MCF 10A (cell line): ENCODE measurements at regions not wholly inside any gene's neighbourhood (a gene's known extent, or its start where the extent isn't known, plus 50 kb on each side); places are given as distances from the start of the nearest gene placed in this dataset.
A peak's percentile ranks its signal among the peaks of the same experiment; 100 is the strongest.

ENCODE experiments used
- BruUV-seq: library from RNA; stranded (reverse); fragments of 400-500 nt; replicated peaks from 2 replicates; lab custom pipeline; 2021; lab: Mats Ljungman, UMichigan
- CTCF ChIA-PET: fragments of 300-600 bp; sonication (Branson Sonifier 250); formaldehyde crosslinking; extraction: SDS; loops from one replicate; lab custom pipeline; 2021; ENCODE audit warnings: antibody characterized with exemption, inconsistent platforms; lab: Yijun Ruan, JAX
- POLR2A ChIA-PET: fragments of 300-600, 350-650 bp; sonication (Branson Sonifier 250); formaldehyde crosslinking; extraction: SDS; loops from one replicate; lab custom pipeline; 2020; ENCODE audit warnings: antibody characterized with exemption, inconsistent platforms; lab: Yijun Ruan, JAX
- DNase-seq: peaks from one replicate; pipeline ENCODE4 v3.0.0-alpha.2; 2018; ENCODE audit not compliant: unreplicated experiment
- H3K27ac Mint-ChIP-seq: one replicate; pipeline ENCODE4 v1.8.0; 2022; ENCODE audit warnings: mild to moderate bottlenecking, low read depth, mixed read lengths; ENCODE audit not compliant: unreplicated experiment
- H3K27me3 Mint-ChIP-seq: one replicate; pipeline ENCODE4 v1.8.0; 2022; ENCODE audit warnings: mixed read lengths; ENCODE audit not compliant: insufficient read depth, unreplicated experiment
- H3K36me3 Mint-ChIP-seq: one replicate; pipeline ENCODE4 v1.8.0; 2022; ENCODE audit warnings: mild to moderate bottlenecking, moderate library complexity, mixed read lengths; ENCODE audit not compliant: insufficient read depth, unreplicated experiment
- H3K4me1 Mint-ChIP-seq: one replicate; pipeline ENCODE4 v1.8.0; 2022; ENCODE audit warnings: mixed read lengths; ENCODE audit not compliant: insufficient read depth, unreplicated experiment
- H3K4me3 Mint-ChIP-seq: one replicate; pipeline ENCODE4 v1.8.0; 2022; ENCODE audit warnings: mild to moderate bottlenecking, moderate library complexity, mixed read lengths; ENCODE audit not compliant: unreplicated experiment
- H3K9me3 Mint-ChIP-seq: one replicate; pipeline ENCODE4 v1.8.0; 2022; ENCODE audit warnings: mixed read lengths; ENCODE audit not compliant: unreplicated experiment
- CTCF ChIP-seq: fragments of 200-600 bp; IDR thresholded peaks from one replicate; pipeline ENCODE4 v1.8.0; 2022; ENCODE audit warnings: antibody characterized with exemption, mild to moderate bottlenecking; ENCODE audit not compliant: unreplicated experiment
- intact Hi-C: fragments of 100-400 bp; cut with micrococcal nuclease; formaldehyde crosslinking; loops from 2 replicates; pipeline ENCODE4 v1.14.1; 2022

- H3K4me3 Mint-ChIP-seq = no peak overlapping the region
- BruUV-seq = no TSS peak
- CTCF ChIA-PET = no interaction called here
Observed at GRCh38 chr6:167731216-167731615, 95.5 kb upstream of the AFDN start.

GRCh38 chr6:167731731-167732422 is 94.8 kb upstream of the AFDN start:
- peaks cover 6% of the 10 kb centered on the region for H3K9me3 Mint-ChIP-seq
- CTCF ChIA-PET = no interaction called here
- intact Hi-C loops = no loop called here
- peaks cover 72% of the 10 kb centered on the region for H3K27me3 Mint-ChIP-seq
- H3K4me3 Mint-ChIP-seq = no peak overlapping the region
- POLR2A ChIA-PET = no interaction called here
- DNase-seq = peak; percentile 18
- no peak for TF ChIP-seq CTCF
- BruUV-seq = no TSS peak
- peaks cover 8% of the 10 kb centered on the region for H3K4me1 Mint-ChIP-seq
- no peak overlapping the region for H3K27ac Mint-ChIP-seq
- peaks cover 4% of the 10 kb centered on the region for H3K36me3 Mint-ChIP-seq

More at GRCh38 chr6:167731216-167731615, 95.5 kb upstream of the AFDN start:
- H3K36me3 Mint-ChIP-seq = peaks cover 4% of the 10 kb centered on the region
- peaks cover 78% of the 10 kb centered on the region for H3K27me3 Mint-ChIP-seq
- H3K4me1 Mint-ChIP-seq = peaks cover 8% of the 10 kb centered on the region
- POLR2A ChIA-PET = no interaction called here
- peaks cover 6% of the 10 kb centered on the region for H3K9me3 Mint-ChIP-seq
- intact Hi-C loops = no loop called here
- no peak for DNase-seq
- H3K27ac Mint-ChIP-seq = no peak overlapping the region
- no peak for TF ChIP-seq CTCF

DNA sequence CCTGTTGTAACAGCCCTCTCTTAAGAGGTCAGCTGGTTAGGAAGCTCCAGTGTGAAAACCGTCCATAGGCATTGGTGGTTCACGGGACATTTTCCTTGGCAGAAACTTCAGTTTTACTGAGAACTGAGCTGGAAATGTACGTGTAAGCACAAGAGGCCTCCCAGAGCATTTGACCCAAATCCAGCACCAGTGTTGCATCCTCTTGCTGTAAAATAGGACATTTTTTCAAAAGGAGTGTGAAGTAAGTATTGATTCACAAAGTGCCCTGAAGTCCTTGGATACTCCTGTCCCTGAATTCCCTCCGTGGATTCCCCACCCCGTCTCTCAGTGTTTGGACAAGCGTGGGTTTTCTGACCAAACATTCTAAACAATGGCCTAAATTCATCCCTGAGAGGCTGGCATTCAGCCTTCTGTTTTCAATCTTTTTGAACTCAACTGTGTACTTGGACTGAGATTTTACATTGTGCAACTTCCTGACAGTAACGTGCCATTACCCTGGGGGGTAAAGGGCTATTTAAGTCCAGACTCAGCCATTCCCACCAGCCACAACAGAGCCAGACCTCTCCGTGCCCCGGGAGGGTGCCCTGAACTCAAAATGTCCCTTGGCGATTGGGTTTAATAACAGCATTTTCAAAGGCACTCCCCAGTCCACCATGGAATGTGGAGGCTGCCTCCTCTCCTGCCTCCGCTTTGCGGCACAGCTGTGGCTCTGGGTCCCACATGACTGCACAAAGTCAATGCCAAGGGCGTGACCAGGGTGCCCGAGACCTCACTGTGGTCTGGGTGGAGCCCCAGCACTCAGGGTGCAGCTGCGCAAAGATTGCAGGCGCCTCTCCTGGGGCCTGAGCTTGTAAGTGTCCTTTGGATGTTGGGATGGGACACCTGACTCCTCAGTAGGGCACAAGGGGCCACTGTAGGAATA is 92.7 kb upstream of the AFDN start:
- Mint-ChIP-seq H3K4me3 (no peak overlapping the region), H3K27ac (no peak overlapping the region)
- no TSS peak for BruUV-seq

More for the DNA sequence above, 92.7 kb upstream of the AFDN start:
- Mint-ChIP-seq H3K36me3 (peaks cover 4% of the 10 kb centered on the region), H3K27me3 (peaks cover 69% of the 10 kb centered on the region), H3K9me3 (peaks cover 6% of the 10 kb centered on the region), H3K4me1 (peaks cover 8% of the 10 kb centered on the region)
- CTCF ChIA-PET = no interaction called here
- intact Hi-C loops = no loop called here
- POLR2A ChIA-PET = no interaction called here
- DNase-seq = peak; percentile 72
- TF ChIP-seq CTCF = no peak
